DND-41 (cell line): ENCODE measurements at regions not wholly inside any gene's neighbourhood (a gene's known extent, or its start where the extent isn't known, plus 50 kb on each side); places are given as distances from the start of the nearest gene placed in this dataset.

Source experiments
- EZH2 ChIP-seq: IDR thresholded peaks from 3 replicates; pipeline ENCODE4 v1.6.1; 2012; ENCODE audit warnings: borderline replicate concordance, low read depth, mild to moderate bottlenecking, moderate library complexity, low read length, inconsistent platforms; ENCODE audit not compliant: severe bottlenecking
- TF ChIP-seq, protein P1 (sequence below): IDR thresholded peaks from 2 replicates; pipeline ENCODE4 v1.5.1; 2012; ENCODE audit warnings: borderline replicate concordance, low read length, moderate library complexity, mild to moderate bottlenecking; ENCODE audit not compliant: poor library complexity, severe bottlenecking; ENCODE audit errors: extremely low read depth

DNA sequence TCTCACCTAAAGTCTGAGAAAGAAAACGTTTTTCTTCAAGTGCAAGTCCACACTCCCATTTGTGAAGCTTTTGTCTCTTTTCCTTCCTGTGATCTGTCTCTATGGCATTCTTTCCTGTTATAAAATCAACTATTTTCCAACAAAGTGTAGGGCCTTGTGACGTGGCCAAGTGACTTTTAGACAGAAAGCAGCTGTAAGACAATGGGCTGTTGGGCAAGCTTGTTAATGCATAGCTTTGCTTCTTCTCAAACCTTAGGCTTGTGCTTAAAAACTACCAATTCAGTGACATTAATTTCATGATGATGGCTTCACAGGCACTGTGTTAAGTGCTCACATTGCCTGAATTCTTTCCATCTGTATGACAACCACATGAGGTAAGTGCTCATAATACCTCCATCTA lies 83.5 kb downstream of the VCY1B start:
- TF ChIP-seq, protein P1, sequence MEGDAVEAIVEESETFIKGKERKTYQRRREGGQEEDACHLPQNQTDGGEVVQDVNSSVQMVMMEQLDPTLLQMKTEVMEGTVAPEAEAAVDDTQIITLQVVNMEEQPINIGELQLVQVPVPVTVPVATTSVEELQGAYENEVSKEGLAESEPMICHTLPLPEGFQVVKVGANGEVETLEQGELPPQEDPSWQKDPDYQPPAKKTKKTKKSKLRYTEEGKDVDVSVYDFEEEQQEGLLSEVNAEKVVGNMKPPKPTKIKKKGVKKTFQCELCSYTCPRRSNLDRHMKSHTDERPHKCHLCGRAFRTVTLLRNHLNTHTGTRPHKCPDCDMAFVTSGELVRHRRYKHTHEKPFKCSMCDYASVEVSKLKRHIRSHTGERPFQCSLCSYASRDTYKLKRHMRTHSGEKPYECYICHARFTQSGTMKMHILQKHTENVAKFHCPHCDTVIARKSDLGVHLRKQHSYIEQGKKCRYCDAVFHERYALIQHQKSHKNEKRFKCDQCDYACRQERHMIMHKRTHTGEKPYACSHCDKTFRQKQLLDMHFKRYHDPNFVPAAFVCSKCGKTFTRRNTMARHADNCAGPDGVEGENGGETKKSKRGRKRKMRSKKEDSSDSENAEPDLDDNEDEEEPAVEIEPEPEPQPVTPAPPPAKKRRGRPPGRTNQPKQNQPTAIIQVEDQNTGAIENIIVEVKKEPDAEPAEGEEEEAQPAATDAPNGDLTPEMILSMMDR, result no peak
- no peak for TF ChIP-seq EZH2
